A673 (cell line): ENCODE measurements at regions not wholly inside any gene's neighbourhood (a gene's known extent, or its start where the extent isn't known, plus 50 kb on each side); places are given as distances from the start of the nearest gene placed in this dataset.
"Not testable (repeated sequence)": the region's sequence is repeated elsewhere in the genome, so short reads cannot be mapped to it uniquely, and the experiment has no call there.

Source experiments
- BruUV-seq: library from RNA; stranded (reverse); fragments of 400-500 nt; replicated peaks from 2 replicates; lab custom pipeline; 2021; lab: Mats Ljungman, UMichigan
- CTCF ChIA-PET: fragments of 300-600 bp; sonication (Branson Sonifier 250); formaldehyde crosslinking; loops from one replicate; lab custom pipeline; 2022; ENCODE audit warnings: antibody characterized with exemption; lab: Charles Lee
- POLR2A ChIA-PET: fragments of 300-600 bp; sonication (Branson Sonifier 250); formaldehyde crosslinking; loops from one replicate; lab custom pipeline; 2022; ENCODE audit warnings: antibody characterized with exemption; ENCODE audit not compliant: low non-redundant PET; lab: Charles Lee
- DNase-seq: peaks from one replicate; pipeline ENCODE4 v3.0.0-alpha.2; 2015; ENCODE audit warnings: low spot score
- H3K27ac ChIP-seq: fragments of 200-600 bp; sonication (generic); 2 replicates; pipeline ENCODE4 v1.5.1; 2016; ENCODE audit warnings: mixed run types, low read depth, mild to moderate bottlenecking, mixed read lengths, antibody characterized with exemption, low read length; ENCODE audit not compliant: poor library complexity, severe bottlenecking
- H3K27me3 ChIP-seq: fragments of 200-600 bp; sonication (generic); replicated peaks from 2 replicates; pipeline ENCODE4 v1.6.1; 2017; ENCODE audit warnings: mixed run types, low read depth, mild to moderate bottlenecking, mixed read lengths, antibody characterized with exemption, low read length; ENCODE audit not compliant: insufficient read depth, poor library complexity
- H3K36me3 ChIP-seq: fragments of 200-600 bp; sonication (generic); 2 replicates; pipeline ENCODE4 v1.6.1; 2016; ENCODE audit warnings: mixed run types, mild to moderate bottlenecking, mixed read lengths, antibody characterized with exemption, low read length; ENCODE audit not compliant: insufficient read depth, poor library complexity, severe bottlenecking
- H3K4me1 ChIP-seq: fragments of 200-600 bp; sonication (generic); 2 replicates; pipeline ENCODE4 v1.6.1; 2017; ENCODE audit warnings: mixed run types, mild to moderate bottlenecking, mixed read lengths, antibody characterized with exemption, low read length; ENCODE audit not compliant: insufficient read depth, poor library complexity, severe bottlenecking
- H3K4me3 ChIP-seq: fragments of 200-600 bp; sonication (generic); 2 replicates; pipeline ENCODE4 v1.5.1; 2016; ENCODE audit warnings: low read depth, mixed run types, mild to moderate bottlenecking, mixed read lengths, low read length; ENCODE audit not compliant: poor library complexity, severe bottlenecking
- H3K9me3 ChIP-seq: fragments of 200-600 bp; sonication (generic); 2 replicates; pipeline ENCODE4 v1.6.1; 2016; ENCODE audit warnings: mixed run types, low read depth, mild to moderate bottlenecking, mixed read lengths, antibody characterized with exemption, low read length; ENCODE audit not compliant: poor library complexity, severe bottlenecking
- EZH2 ChIP-seq: fragments of 200-600 bp; sonication (generic); IDR thresholded peaks from 2 replicates; pipeline ENCODE4 v1.6.1; 2017; ENCODE audit warnings: borderline replicate concordance, low read depth, mild to moderate bottlenecking, mixed read lengths, antibody characterized with exemption, low read length; ENCODE audit not compliant: poor library complexity, severe bottlenecking
- intact Hi-C: fragments of 100-400 bp; cut with micrococcal nuclease; formaldehyde crosslinking; loops from one replicate; pipeline ENCODE4 v1.10.0; 2022; ENCODE audit not compliant: unreplicated experiment
- TF ChIP-seq, protein P1 (sequence below): fragments of 300-800, 200-600 bp; sonication (generic); conservative IDR thresholded peaks from 2 replicates; pipeline ENCODE4 v1.5.1; 2017; ENCODE audit warnings: low read depth, mild to moderate bottlenecking, antibody characterized with exemption, low read length, moderate library complexity, mixed read lengths

DNA sequence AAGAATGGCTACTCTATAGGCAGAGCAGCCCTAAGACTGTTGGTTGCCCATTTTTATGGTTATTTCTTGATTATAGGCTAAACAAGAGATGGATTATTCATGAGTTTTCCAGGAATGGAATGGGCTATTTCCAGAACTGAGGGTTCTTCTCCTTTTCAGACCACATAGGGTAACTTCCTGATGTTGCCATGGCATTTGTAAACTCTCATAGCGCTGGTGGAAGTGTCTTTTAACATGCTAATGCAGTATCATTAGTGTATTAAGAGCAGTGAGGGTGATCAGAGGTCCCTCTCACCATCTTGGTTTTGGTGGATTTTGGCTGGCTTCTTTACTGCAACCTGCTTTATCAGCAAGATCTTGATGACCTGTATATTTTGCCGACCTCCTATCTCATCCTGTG is 904.6 kb upstream of the FBXO33 start:
- no TSS peak for BruUV-seq
- H3K9me3 ChIP-seq, result peaks cover 4% of the 10 kb centered on the region
- no peak for DNase-seq
- H3K36me3 ChIP-seq, result no peaks in the 10 kb centered on the region
- no peak overlapping the region for H3K27ac ChIP-seq
- TF ChIP-seq, protein P1, sequence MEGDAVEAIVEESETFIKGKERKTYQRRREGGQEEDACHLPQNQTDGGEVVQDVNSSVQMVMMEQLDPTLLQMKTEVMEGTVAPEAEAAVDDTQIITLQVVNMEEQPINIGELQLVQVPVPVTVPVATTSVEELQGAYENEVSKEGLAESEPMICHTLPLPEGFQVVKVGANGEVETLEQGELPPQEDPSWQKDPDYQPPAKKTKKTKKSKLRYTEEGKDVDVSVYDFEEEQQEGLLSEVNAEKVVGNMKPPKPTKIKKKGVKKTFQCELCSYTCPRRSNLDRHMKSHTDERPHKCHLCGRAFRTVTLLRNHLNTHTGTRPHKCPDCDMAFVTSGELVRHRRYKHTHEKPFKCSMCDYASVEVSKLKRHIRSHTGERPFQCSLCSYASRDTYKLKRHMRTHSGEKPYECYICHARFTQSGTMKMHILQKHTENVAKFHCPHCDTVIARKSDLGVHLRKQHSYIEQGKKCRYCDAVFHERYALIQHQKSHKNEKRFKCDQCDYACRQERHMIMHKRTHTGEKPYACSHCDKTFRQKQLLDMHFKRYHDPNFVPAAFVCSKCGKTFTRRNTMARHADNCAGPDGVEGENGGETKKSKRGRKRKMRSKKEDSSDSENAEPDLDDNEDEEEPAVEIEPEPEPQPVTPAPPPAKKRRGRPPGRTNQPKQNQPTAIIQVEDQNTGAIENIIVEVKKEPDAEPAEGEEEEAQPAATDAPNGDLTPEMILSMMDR, result no peak
- no peak for TF ChIP-seq EZH2
- CTCF ChIA-PET, result no interaction called here
- intact Hi-C loops, result no loop called here
- H3K4me3 ChIP-seq, result no peak overlapping the region
- no peaks in the 10 kb centered on the region for H3K27me3 ChIP-seq
- POLR2A ChIA-PET, result no interaction called here
- H3K4me1 ChIP-seq, result no peaks in the 10 kb centered on the region

DNA sequence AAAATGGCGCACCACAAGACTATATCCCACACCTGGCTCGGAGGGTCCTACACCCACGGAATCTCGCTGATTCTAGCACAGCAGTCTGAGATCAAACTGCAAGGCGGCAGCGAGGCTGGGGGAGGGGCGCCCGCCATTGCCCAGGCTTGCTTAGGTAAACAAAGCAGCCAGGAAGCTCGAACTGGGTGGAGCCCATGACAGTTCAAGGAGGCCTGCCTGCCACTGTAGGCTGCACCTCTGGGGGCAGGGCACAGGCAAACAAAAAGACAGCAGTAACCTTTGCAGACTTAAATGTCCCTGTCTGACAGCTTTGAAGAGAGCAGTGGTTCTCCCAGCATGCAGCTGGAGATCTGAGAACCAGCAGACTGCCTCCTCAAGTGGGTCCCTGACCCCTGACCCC is 894.3 kb upstream of the FBXO33 start:
- H3K9me3 ChIP-seq, H3K36me3 ChIP-seq, DNase-seq, H3K4me1 ChIP-seq, H3K27ac ChIP-seq, intact Hi-C loops, H3K4me3 ChIP-seq, CTCF ChIA-PET, H3K27me3 ChIP-seq, POLR2A ChIA-PET, BruUV-seq: not testable (repeated sequence)

DNA sequence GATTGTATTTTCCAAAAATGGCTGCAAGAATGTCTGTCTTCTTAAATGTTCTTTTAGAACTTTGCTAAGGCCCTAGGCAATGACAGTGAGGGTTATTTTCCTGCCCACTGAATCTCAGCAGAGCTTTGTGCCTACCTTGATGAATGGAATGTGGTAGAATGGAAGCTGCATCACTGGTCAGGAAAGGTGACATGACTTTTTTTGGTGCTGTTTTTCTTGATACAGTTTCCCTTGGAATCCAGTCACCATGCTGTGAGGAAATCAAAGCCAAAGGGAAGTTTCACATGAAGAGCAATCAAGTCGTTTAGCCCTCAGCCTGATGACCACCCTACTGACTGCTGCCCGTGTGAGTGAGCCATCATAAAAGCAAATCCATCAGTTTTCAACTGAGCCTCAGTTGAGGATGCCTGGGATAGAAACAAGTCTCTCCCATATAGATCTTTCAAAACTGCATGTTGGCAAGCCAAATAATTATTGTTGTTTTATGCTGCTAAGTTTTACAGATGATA is 886.0 kb upstream of the FBXO33 start:
- Histone ChIP-seq H3K27ac (no peak overlapping the region), H3K4me1 (no peaks in the 10 kb centered on the region), H3K36me3 (no peaks in the 10 kb centered on the region), H3K27me3 (no peaks in the 10 kb centered on the region), H3K4me3 (no peak overlapping the region), H3K9me3 (peaks cover 8% of the 10 kb centered on the region)
- DNase-seq, result no peak
- TF ChIP-seq EZH2, result no peak
- TF ChIP-seq, protein P1, result no peak
- POLR2A ChIA-PET, result no interaction called here
- CTCF ChIA-PET, result no interaction called here
- intact Hi-C loops, result no loop called here
- no TSS peak for BruUV-seq

DNA sequence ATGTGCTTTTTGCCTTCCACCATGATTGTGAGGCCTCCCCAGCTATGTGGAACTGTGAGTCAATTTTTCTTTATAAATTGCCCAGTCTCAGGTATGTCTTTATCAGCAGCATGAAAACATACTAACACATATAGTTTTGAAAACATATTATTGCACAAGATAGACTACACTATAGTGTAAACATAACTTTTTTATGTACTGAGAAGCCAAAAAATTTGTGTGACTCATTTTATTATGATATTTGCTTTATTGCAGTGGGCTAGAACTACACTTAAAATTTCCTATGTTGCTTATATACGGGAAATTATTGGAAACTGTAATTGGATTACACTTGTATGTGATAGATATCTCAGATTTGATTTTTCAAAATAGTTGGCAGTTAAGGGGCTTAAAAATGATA is 885.5 kb upstream of the FBXO33 start:
- CTCF ChIA-PET, result no interaction called here
- Histone ChIP-seq H3K27me3 (no peaks in the 10 kb centered on the region), H3K27ac (no peak overlapping the region), H3K9me3 (peaks cover 8% of the 10 kb centered on the region), H3K4me1 (no peaks in the 10 kb centered on the region), H3K36me3 (no peaks in the 10 kb centered on the region), H3K4me3 (no peak overlapping the region)
- no peak for DNase-seq
- no TSS peak for BruUV-seq
- intact Hi-C loops, result no loop called here
- POLR2A ChIA-PET, result no interaction called here
- TF ChIP-seq EZH2, result no peak
- TF ChIP-seq, protein P1, result no peak
